Endothelial cell of umbilical vein (primary cell): ENCODE measurements at regions not wholly inside any gene's neighbourhood (a gene's known extent, or its start where the extent isn't known, plus 50 kb on each side); places are given as distances from the start of the nearest gene placed in this dataset.

Experiments
- EZH2 ChIP-seq: IDR thresholded peaks from 2 replicates; pipeline ENCODE4 v1.6.1; 2012; ENCODE audit warnings: borderline replicate concordance, low read depth, mild to moderate bottlenecking, moderate library complexity, low read length, inconsistent platforms; ENCODE audit not compliant: severe bottlenecking
- POLR2A ChIP-seq: IDR thresholded peaks from 2 replicates; pipeline ENCODE4 v1.6.1; 2012; ENCODE audit warnings: low read depth, mild to moderate bottlenecking, control low read depth, low read length

DNA sequence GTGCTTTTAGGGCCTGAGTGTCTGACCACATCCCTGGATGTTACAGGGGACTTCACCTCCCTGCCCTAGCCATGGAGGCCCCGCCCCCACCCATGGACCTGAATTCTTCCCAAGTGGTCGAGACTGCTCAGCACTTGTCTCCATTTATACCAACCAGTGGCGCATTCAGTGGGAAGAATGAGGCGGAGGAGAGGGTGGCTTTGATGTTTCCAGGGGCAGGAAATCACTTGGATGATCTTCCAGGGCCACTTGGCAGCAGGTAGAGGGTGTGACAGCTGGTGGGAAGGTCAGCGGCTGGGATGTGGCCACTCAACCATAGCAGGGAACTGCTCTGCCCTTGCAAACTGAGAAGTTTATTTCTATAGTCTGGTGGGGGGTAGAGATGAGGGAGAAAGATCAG, 155.1 kb upstream of the BLID start:
- TF ChIP-seq EZH2 (no peak), POLR2A (no peak)
